HCT116 (cell line): ENCODE measurements at regions not wholly inside any gene's neighbourhood (a gene's known extent, or its start where the extent isn't known, plus 50 kb on each side); places are given as distances from the start of the nearest gene placed in this dataset.

Experiments used
- EZH2 ChIP-seq: fragments of 200-600 bp; sonication (generic); IDR thresholded peaks from 2 replicates; pipeline ENCODE4 v1.6.1; 2017; ENCODE audit warnings: antibody characterized with exemption, mixed run types
- POLR2A ChIP-seq: IDR thresholded peaks from 2 replicates; pipeline ENCODE4 v1.7.0; 2011; ENCODE audit warnings: borderline replicate concordance; ENCODE audit not compliant: insufficient read depth, insufficient read length; ENCODE audit errors: extremely low read depth
- ZFX ChIP-seq: fragments of 450-650 bp; IDR thresholded peaks from 2 replicates; pipeline ENCODE4 v1.6.1; 2017

DNA sequence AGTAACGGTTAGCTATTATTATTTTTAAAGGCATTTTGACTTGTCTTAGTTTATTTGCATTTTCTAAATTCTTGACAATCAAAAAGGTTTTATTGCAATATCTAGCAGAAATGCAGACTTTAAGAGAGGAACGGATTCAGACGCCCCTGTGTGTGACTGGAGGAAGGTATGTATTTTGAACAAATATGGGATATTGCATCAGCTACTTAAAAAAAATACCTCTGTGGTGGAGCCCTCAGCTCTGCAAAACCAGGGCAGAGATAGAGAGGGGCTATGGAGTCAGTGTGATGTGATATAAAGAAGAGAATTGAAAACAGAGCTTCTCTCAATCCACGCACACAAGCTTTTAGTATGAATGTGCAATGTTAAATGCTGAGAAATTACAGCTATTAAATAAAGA lies 142.4 kb downstream of the ICE1 start:
- no peak for TF ChIP-seq ZFX
- TF ChIP-seq POLR2A, result no peak
- TF ChIP-seq EZH2, result no peak
